ENCODE measurements at regions not wholly inside any gene's neighbourhood (a gene's known extent, or its start where the extent isn't known, plus 50 kb on each side); places are given as distances from the start of the nearest gene placed in this dataset.

DNA sequence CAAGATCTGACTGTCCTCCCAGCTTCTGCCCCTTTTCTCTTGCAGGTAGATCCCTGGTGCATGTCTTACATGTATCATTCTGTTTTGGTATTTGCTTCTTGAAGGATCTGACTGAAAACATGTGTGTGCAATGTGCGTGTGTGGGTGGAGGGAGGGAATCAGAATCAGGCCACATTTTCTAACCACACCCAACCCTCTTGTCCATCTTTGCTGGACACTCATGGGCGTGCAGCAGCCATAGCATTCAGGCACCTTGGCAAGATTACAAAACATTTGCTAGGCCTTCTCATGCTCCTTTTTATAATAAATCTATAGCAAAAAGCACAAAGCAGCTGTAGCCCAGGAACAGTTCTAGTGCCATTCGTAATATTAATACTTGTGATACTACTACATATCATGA is 233.6 kb upstream of the E2F7 start:
- TF ChIP-seq, protein P1, sequence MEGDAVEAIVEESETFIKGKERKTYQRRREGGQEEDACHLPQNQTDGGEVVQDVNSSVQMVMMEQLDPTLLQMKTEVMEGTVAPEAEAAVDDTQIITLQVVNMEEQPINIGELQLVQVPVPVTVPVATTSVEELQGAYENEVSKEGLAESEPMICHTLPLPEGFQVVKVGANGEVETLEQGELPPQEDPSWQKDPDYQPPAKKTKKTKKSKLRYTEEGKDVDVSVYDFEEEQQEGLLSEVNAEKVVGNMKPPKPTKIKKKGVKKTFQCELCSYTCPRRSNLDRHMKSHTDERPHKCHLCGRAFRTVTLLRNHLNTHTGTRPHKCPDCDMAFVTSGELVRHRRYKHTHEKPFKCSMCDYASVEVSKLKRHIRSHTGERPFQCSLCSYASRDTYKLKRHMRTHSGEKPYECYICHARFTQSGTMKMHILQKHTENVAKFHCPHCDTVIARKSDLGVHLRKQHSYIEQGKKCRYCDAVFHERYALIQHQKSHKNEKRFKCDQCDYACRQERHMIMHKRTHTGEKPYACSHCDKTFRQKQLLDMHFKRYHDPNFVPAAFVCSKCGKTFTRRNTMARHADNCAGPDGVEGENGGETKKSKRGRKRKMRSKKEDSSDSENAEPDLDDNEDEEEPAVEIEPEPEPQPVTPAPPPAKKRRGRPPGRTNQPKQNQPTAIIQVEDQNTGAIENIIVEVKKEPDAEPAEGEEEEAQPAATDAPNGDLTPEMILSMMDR (conservative IDR thresholded peaks at IDR 0.05) = no peak
- TF ChIP-seq ZFX (IDR thresholded peaks at IDR 0.05) = no peak
